Transverse colon (tissue), 4 donors: ENCODE measurements at regions not wholly inside any gene's neighbourhood (a gene's known extent, or its start where the extent isn't known, plus 50 kb on each side); places are given as distances from the start of the nearest gene placed in this dataset.

Experiments used
- DNase-seq: peaks from one replicate; pipeline ENCODE4 v3.0.0-alpha.2; 2019
- H3K27ac ChIP-seq, 4 donors: fragments of 200-600 bp; sonication (generic); 2 replicates each; pipeline ENCODE4 v1.5.1; 2016 to 2018; ENCODE audit warnings: inconsistent platforms in 4 of 4
- H3K27me3 ChIP-seq: fragments of 200-600 bp; sonication (generic); 2 replicates; pipeline ENCODE4 v1.5.1; 2017; ENCODE audit warnings: inconsistent platforms
- H3K36me3 ChIP-seq, 4 donors: fragments of 200-600 bp; sonication (generic); 2 replicates each; pipeline ENCODE4 v1.5.1; 2017 to 2019; ENCODE audit warnings: inconsistent platforms in 4 of 4
- H3K4me1 ChIP-seq, 4 donors: fragments of 200-600 bp; sonication (generic); 2 replicates each; pipeline ENCODE4 v1.5.1; 2017 to 2020; ENCODE audit warnings: inconsistent platforms in 4 of 4
- H3K4me3 ChIP-seq, 4 donors: fragments of 200-600 bp; sonication (generic); 1 replicate in 1 of 4; 2 replicates in 3 of 4; pipeline versions ENCODE4 v1.5.1 to v1.6.1; 2017 to 2019; ENCODE audit warnings: inconsistent platforms in 4 of 4
- H3K9me3 ChIP-seq, 2 donors: fragments of 200-600 bp; sonication (generic); 2 replicates each; pipeline ENCODE4 v1.5.1; 2017 to 2019; ENCODE audit warnings: inconsistent platforms in 2 of 2
- EP300 ChIP-seq: sonication (generic); formaldehyde crosslinking; IDR thresholded peaks from one replicate; pipeline ENCODE4 v1.6.1; 2017; ENCODE audit warnings: antibody characterized with exemption, low read depth
- POLR2A ChIP-seq: fragments of 450-650 bp; IDR thresholded peaks from one replicate; pipeline ENCODE4 v1.6.1; 2016; ENCODE audit warnings: antibody characterized with exemption, mild to moderate bottlenecking, moderate library complexity
- POLR2AphosphoS5 ChIP-seq, 3 donors: sonication (generic); formaldehyde crosslinking; IDR thresholded peaks; one replicate each; pipeline ENCODE4 v1.6.1; 2016; ENCODE audit warnings: antibody characterized with exemption in 3 of 3
- WGBS, 2 donors: methylation state at CpG; one replicate each; pipeline ENCODE4 v1.1.5; 2018; ENCODE audit warnings: low coverage in 1 of 2; 5-methylcytosine and 5-hydroxymethylcytosine counted together
- in situ Hi-C, 4 donors: fragments of 200-750 bp; cut with MboI; loops; one replicate each; pipeline versions ENCODE4 v1.15.0 to v1.15.1; 2017; ENCODE audit warnings: low sequenced_read_pairs in 3 of 4, low pct_ligation_motif_present in 1 of 4, low pct_unique_long_range_greater_than_20kb in 1 of 4
- intact Hi-C: fragments of 100-400 bp; cut with DNase I; formaldehyde crosslinking; loops from one replicate; pipeline ENCODE4 v1.15.1; 2023; ENCODE audit warnings: low total_unique reads
- TF ChIP-seq, protein P1 (sequence below), 5 experiments: fragments of 200-600 bp in 3 of 5; fragments of 450-650 bp in 2 of 5; sonication (generic) in 3 of 5; IDR thresholded peaks; 1 replicate in 2 of 5; 2 replicates in 3 of 5; pipeline ENCODE4 v1.5.1; 2016 to 2017; ENCODE audit warnings: antibody characterized with exemption in 5 of 5, inconsistent platforms in 3 of 5, mild to moderate bottlenecking in 2 of 5, moderate library complexity in 1 of 5

DNA sequence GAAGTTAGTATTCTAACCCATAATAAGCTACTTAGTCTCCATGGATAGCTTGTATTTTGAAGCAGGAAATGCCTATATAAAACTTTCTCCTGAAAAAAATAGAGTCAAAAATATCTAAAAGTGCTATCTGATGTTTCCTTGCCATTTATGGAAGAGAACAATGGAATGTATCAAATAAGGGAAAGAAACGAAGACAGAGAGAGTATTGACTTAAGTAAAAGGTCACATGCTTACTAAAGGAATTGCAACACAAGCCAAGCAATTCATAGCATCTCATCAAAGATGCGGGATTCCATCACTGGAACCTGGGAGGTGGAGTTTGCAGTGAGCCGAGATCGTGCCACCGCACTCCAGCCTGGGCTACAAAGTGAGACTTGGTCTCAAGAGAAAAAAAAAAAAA, 112.9 kb upstream of the DTNBP1 start:
- H3K36me3 ChIP-seq = no peaks in the 10 kb centered on the region
- no peaks in the 10 kb centered on the region for H3K4me1 ChIP-seq
- no peaks in the 10 kb centered on the region for H3K27me3 ChIP-seq
- TF ChIP-seq POLR2A = no peak
- TF ChIP-seq, protein P1, sequence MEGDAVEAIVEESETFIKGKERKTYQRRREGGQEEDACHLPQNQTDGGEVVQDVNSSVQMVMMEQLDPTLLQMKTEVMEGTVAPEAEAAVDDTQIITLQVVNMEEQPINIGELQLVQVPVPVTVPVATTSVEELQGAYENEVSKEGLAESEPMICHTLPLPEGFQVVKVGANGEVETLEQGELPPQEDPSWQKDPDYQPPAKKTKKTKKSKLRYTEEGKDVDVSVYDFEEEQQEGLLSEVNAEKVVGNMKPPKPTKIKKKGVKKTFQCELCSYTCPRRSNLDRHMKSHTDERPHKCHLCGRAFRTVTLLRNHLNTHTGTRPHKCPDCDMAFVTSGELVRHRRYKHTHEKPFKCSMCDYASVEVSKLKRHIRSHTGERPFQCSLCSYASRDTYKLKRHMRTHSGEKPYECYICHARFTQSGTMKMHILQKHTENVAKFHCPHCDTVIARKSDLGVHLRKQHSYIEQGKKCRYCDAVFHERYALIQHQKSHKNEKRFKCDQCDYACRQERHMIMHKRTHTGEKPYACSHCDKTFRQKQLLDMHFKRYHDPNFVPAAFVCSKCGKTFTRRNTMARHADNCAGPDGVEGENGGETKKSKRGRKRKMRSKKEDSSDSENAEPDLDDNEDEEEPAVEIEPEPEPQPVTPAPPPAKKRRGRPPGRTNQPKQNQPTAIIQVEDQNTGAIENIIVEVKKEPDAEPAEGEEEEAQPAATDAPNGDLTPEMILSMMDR (IDR thresholded peaks at IDR 0.05) = no peak
- TF ChIP-seq EP300 = no peak
- TF ChIP-seq POLR2AphosphoS5 (IDR thresholded peaks at IDR 0.05) = no peak
- no peaks in the 10 kb centered on the region for H3K9me3 ChIP-seq
- H3K4me3 ChIP-seq = no peak overlapping the region
- intact Hi-C loops = no loop called here
- in situ Hi-C loops = no loop called here
- 55 to 89% methylated on average over 2 to 5 of the region's 5 CpGs for WGBS, 2 donors
- no peak for DNase-seq
- H3K27ac ChIP-seq = no peak overlapping the region

DNA sequence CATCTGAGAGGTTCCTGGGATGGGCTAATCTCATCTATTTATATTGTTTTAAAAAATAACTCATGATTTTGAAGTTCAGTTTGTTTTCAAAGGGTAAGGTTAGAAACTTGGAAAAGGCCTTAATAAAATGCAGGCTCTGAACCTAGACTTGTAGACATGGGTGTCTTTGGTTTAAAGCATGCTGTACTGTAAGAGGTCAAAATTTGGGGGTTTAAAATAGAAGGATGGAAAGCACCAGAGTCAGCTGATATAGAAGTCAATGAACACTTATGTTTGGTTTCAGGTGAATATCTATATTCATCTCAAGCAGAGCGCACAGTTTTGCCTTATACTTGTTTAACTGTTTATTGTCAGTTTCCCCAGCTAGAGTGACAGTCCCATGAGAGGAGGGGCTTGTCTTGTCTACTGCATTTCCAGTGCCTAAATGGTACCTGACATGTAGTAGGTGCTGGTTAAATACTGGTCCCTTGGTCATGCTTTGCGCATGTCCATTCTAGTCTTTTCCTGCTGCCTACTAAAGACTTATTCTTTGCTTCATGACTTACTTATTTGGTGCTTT, 112.3 kb upstream of the DTNBP1 start:
- Histone ChIP-seq H3K27me3 (no peaks in the 10 kb centered on the region), H3K9me3 (no peaks in the 10 kb centered on the region), H3K36me3 (no peaks in the 10 kb centered on the region), H3K27ac (no peak overlapping the region), H3K4me3 (no peak overlapping the region), H3K4me1 (no peaks in the 10 kb centered on the region)
- intact Hi-C loops = no loop called here
- DNase-seq = no peak
- in situ Hi-C loops = no loop called here
- 98 to 100% methylated on average over 1 to 2 of the region's 2 CpGs for WGBS, 2 donors
- TF ChIP-seq POLR2A (no peak), POLR2AphosphoS5 (IDR thresholded peaks at IDR 0.05) (no peak), EP300 (no peak)
- TF ChIP-seq, protein P1 (IDR thresholded peaks at IDR 0.05) = no peak

DNA sequence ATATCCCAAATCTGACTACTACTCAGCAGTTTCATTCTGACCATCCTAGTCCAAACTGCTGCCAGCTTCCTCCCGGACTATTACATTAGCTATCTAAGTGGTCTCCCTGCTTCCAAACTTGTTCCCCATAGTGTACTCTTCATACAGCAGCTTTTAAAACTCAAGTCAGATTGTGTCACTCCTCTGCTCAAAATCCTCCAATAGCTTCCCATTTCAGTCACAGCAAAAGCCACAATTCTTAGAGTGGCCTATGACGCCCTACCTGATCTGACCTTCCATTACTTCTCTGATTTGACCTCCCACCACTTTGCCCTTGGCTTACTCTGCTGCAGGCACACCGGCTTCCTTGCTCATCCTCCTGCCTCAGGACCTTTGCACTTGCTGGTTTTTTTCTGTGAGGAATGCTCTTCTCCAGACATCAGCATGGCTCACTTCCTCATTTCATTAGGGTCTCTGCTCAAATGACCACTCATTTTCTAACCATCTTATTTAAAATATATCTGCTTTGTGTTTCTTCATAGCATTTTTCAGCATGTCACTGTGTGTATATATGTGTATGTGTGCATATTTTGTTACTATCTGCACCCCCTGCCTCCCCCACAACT, 111.1 kb upstream of the DTNBP1 start:
- in situ Hi-C loops = no loop called here
- no peak overlapping the region for H3K4me3 ChIP-seq
- intact Hi-C loops = no loop called here

DNA sequence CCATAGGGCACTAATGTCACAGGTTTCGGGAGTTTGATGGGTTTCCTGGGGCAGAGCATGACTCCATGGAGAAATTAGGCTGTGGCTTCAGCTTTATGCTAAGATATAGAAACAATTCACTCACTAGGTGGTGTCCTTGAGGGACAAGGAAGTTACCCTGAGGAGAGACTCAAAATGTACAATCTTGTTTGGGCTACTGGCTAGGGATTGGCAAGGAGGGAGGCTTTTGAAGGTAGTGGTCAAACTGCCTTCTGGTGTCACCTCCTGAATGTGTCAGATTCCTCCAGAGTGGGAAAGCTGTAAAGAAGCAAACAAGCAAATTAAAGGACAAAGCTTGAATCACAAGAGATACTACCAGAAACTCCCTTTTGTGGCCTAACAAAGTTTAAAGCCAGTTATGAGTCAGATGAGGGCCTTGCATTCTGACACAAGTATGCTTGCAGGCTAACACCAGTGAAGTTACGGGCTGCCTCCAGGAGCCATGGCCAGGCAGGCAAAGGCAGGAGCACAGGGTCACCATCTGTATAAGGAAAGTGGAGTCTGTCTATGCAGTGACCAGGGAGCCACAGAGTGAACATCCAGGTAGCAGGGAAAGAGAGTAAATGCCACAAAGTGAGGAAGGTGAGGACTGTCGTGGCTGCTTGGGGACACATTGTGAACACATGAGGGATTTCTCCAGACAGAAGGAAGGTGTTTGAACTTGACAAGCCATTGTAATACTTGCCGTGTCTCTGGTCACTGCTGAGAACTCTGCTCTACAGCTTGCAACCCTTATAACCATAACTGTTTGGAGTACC, 107.7 kb upstream of the DTNBP1 start:
- in situ Hi-C loops = no loop called here
- no peak for TF ChIP-seq POLR2A
- TF ChIP-seq, protein P1 (IDR thresholded peaks at IDR 0.05) = no peak
- Histone ChIP-seq H3K27ac (no peak overlapping the region), H3K36me3 (no peaks in the 10 kb centered on the region), H3K4me1 (no peaks in the 10 kb centered on the region), H3K4me3 (no peak overlapping the region), H3K27me3 (no peaks in the 10 kb centered on the region), H3K9me3 (no peaks in the 10 kb centered on the region)
- intact Hi-C loops = no loop called here
- no peak for DNase-seq
- WGBS, 2 donors = 87% methylated on average over 4 of the region's 4 CpGs; no CpG with 5 or more reads in 1 of the 2 donors

More for the DNA sequence above, 111.1 kb upstream of the DTNBP1 start:
- 58 to 83% methylated on average over 2 to 3 of the region's 3 CpGs for WGBS, 2 donors
- Histone ChIP-seq H3K27me3 (no peaks in the 10 kb centered on the region), H3K9me3 (no peaks in the 10 kb centered on the region), H3K36me3 (no peaks in the 10 kb centered on the region), H3K27ac (no peak overlapping the region), H3K4me1 (no peaks in the 10 kb centered on the region)
- DNase-seq = no peak
- TF ChIP-seq POLR2AphosphoS5 (IDR thresholded peaks at IDR 0.05) (no peak), EP300 (no peak), POLR2A (no peak)
- TF ChIP-seq, protein P1 (IDR thresholded peaks at IDR 0.05) = no peak
